SJCRH30 (cell line): ENCODE measurements at regions not wholly inside any gene's neighbourhood (a gene's known extent, or its start where the extent isn't known, plus 50 kb on each side); places are given as distances from the start of the nearest gene placed in this dataset.

Experiments used
- DNase-seq, 2 experiments: peaks; one replicate each; pipeline ENCODE4 v3.0.0-alpha.2; 2015 to 2020
- H3K27ac ChIP-seq: fragments of 250-450 bp; sonication (Bioruptor Pico); 2 replicates; pipeline ENCODE4 v1.5.1; 2020; ENCODE audit warnings: mild to moderate bottlenecking, moderate library complexity
- H3K27me3 ChIP-seq: fragments of 250-450 bp; sonication (Bioruptor Pico); 2 replicates; pipeline ENCODE4 v1.5.1; 2020; ENCODE audit warnings: mild to moderate bottlenecking, moderate library complexity
- H3K36me3 ChIP-seq: fragments of 250-450 bp; sonication (Bioruptor Pico); 2 replicates; pipeline ENCODE4 v1.5.1; 2020; ENCODE audit warnings: mild to moderate bottlenecking, moderate library complexity
- H3K4me1 ChIP-seq: fragments of 250-450 bp; sonication (Bioruptor Pico); 2 replicates; pipeline ENCODE4 v1.5.1; 2020; ENCODE audit warnings: mild to moderate bottlenecking, moderate library complexity
- H3K4me3 ChIP-seq: fragments of 250-450 bp; sonication (Bioruptor Pico); 2 replicates; pipeline ENCODE4 v1.5.1; 2020; ENCODE audit warnings: mild to moderate bottlenecking, moderate library complexity
- H3K9me3 ChIP-seq: fragments of 250-450 bp; sonication (Bioruptor Pico); replicated peaks from 2 replicates; pipeline ENCODE4 v1.5.1; 2020; ENCODE audit warnings: mild to moderate bottlenecking, moderate library complexity

DNA sequence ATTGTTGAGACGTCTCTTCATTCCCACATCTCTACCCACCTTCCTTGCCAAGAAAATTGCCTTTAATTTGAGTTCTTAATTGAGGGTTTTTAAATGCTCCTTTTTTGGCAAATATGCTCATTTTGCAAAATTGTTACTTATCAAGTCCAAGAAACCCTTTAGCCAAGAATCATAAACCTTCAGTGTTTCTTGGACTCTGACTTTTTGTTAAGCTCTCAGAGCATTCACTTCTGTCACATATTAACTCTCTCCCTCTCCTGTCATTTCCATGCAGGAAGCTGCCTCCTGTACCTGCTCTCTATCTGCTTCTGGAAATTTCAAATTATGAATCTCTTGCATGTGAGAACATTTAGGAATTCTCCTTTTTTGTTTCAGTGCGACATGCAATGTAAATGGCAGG, 100.0 kb upstream of the PIEZO2 start:
- Histone ChIP-seq H3K27me3 (no peaks in the 10 kb centered on the region), H3K27ac (no peak overlapping the region), H3K4me3 (no peak overlapping the region), H3K9me3 (no peaks in the 10 kb centered on the region), H3K36me3 (no peaks in the 10 kb centered on the region), H3K4me1 (no peaks in the 10 kb centered on the region)
- DNase-seq: no peak

DNA sequence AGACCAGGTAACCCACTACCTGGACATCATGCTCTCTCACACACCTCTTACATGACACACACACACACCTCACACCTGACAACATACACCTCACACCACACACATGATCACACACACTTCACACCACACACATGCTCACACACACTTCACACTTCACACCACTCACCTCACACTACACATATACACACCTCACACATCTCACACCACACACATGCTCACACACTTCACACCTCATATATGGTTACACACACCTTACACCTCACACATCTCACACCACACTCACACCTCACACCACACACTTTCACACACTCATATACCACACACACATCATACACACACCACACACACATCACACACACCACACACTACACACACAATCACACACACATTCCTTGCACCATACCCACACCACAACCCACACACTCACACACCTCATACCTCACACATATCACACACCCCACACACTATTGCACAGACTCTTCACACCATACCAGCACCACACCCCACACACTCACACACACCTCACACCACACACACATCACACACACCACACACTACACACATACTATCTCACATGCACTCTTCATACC, 98.1 kb upstream of the PIEZO2 start:
- DNase-seq: no peak
- Histone ChIP-seq H3K4me1 (no peaks in the 10 kb centered on the region), H3K4me3 (no peak overlapping the region), H3K36me3 (no peaks in the 10 kb centered on the region), H3K27me3 (no peaks in the 10 kb centered on the region), H3K27ac (no peak overlapping the region), H3K9me3 (no peaks in the 10 kb centered on the region)

DNA sequence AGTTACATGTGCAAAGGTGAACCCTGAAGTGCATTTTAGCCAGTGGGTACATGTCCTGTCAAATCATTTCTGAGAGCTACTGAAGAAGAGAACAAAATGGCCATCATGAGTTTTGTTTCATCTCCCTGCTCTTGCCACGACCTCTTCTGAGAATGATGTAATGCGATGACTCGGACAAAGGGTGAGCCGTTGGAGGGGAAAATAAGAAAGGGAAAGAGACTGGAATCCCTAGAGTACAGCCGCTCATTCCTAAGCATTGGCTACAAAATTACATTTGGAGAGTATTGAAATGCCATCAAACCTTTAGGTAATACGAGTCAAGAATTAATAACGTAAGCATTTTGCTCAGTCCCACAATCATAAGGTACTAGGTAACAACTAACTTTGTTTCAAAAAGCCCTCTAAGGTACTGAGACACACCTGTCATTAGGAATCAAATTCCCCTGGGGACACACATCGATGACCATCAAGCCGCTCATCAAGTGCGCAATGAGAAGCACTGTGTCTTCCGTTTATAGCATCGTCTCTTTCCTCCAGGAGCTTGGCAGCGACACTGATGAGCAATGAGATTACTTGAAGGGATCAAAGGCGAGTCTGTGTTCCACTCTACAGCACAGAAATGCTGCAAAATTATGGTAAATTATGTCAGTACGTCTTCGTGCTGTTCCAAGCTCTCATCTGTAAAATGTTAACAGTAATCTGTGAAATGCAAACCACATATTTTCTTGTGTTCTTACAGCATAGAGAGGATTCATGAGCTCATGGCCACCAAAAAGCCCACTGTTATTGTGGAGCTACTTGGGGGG, 97.3 kb upstream of the PIEZO2 start:
- H3K27me3 ChIP-seq: no peaks in the 10 kb centered on the region
- DNase-seq: no peak
- H3K9me3 ChIP-seq: no peaks in the 10 kb centered on the region
- H3K27ac ChIP-seq: no peak overlapping the region
- H3K4me1 ChIP-seq: no peaks in the 10 kb centered on the region
- no peak overlapping the region for H3K4me3 ChIP-seq
- H3K36me3 ChIP-seq: no peaks in the 10 kb centered on the region

DNA sequence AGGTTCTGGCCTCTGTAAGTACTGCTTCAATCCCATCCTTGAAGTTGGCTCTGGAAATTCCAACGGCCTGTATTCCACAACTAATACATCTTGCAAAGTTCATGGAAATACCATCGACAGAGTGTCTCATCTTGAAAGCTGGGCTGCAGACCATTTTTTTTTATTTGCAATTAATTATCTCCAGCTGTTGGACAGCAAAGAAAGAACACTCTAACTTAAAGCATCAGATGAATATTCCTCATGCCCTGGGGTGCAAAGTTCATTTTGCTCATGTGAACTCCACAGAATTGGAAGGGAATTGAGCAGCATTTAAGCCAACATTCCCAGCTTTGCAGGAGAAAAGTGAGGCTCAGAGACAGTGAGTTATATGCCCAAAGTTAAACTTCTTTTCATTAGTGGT, 96.5 kb upstream of the PIEZO2 start:
- Histone ChIP-seq H3K27me3 (no peaks in the 10 kb centered on the region), H3K4me1 (no peaks in the 10 kb centered on the region), H3K36me3 (no peaks in the 10 kb centered on the region), H3K4me3 (no peak overlapping the region), H3K9me3 (no peaks in the 10 kb centered on the region), H3K27ac (no peak overlapping the region)
- DNase-seq: no peak

DNA sequence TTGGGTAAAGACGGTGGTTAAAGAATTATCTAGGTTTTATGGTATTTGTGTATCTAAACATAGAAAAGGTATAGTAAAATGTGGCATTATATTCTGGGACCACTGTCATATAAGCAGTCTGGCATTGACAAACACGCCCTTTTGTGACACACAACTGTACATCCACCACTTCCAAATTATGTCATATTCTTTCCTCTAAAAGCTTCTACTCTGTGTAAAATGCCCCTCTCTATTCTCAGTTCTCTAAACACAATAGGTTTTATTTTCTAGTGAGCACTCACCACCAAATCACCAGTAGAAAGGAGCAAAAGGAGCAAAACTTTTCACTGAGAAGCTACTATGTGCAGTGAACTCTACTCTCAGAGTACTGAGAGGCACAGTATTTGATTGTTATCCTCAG, 88.1 kb upstream of the PIEZO2 start:
- H3K27ac ChIP-seq: no peak overlapping the region
- no peaks in the 10 kb centered on the region for H3K27me3 ChIP-seq
- DNase-seq: no peak
- H3K36me3 ChIP-seq: no peaks in the 10 kb centered on the region
- no peak overlapping the region for H3K4me3 ChIP-seq
- H3K9me3 ChIP-seq: no peaks in the 10 kb centered on the region
- no peaks in the 10 kb centered on the region for H3K4me1 ChIP-seq

DNA sequence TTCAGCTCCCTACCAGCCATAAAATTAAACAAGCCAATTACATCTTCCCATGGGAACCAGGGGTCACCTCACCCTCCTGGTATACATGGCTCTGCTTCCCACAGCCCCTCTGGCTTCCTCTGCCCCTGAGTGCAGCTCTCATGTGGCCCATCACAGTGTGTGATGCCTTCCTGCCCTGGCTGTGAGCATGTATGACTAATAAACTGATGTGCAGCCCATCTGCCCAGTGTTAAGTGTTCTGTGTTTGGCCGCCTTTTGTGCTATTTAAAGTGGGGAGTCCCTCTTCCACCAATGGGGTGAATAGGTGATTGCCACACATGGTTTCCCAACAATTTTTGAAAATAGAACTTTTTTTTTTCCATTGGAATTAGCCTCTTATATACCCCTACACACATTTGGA, 87.7 kb upstream of the PIEZO2 start:
- H3K27me3 ChIP-seq: no peaks in the 10 kb centered on the region
- DNase-seq: no peak
- no peaks in the 10 kb centered on the region for H3K36me3 ChIP-seq
- no peak overlapping the region for H3K4me3 ChIP-seq
- H3K4me1 ChIP-seq: no peaks in the 10 kb centered on the region
- no peak overlapping the region for H3K27ac ChIP-seq
- H3K9me3 ChIP-seq: no peaks in the 10 kb centered on the region

DNA sequence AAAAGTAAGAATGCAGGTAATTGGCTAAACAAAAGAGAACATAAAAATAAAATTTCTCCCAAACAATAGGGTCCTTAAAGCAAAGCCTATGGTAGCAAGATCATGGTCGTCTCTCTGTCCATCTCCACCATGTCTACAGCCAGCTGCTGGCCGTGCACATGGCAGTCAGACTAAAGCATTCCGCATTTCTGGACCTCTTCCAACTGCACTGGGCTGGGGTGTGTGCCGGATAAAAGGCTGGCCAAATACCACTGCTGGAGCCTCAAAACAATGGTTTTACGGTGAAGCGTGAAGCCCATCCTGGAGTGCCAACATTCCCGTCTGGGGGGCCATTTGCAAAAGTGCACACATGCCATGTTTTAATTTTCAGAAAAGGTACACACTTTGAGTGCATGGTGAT, 74.8 kb upstream of the PIEZO2 start:
- Histone ChIP-seq H3K9me3 (no peaks in the 10 kb centered on the region), H3K27me3 (no peaks in the 10 kb centered on the region), H3K4me3 (no peak overlapping the region), H3K27ac (no peak overlapping the region), H3K4me1 (no peaks in the 10 kb centered on the region), H3K36me3 (no peaks in the 10 kb centered on the region)
- peak in 1 of 2 experiments; percentile 2 for DNase-seq

DNA sequence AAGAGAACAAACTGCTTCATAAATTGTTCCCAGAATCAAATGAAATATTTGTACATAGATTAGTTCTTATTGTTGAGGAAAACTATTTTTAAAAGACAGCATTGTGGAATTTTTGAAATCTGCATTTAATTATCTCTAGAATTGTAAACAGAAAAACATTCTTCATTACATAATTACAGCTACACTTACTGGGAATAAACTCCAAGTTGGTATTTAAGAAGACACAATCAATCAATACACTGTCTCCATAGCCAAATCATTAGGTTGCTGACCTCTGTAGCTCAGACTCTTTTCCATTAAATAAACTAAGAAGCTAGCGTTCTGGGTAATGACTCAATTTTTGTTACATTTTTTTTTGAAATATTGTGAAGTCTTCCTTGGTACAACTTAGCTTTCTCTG, 70.2 kb upstream of the PIEZO2 start:
- no peaks in the 10 kb centered on the region for H3K4me1 ChIP-seq
- no peaks in the 10 kb centered on the region for H3K27me3 ChIP-seq
- no peak overlapping the region for H3K27ac ChIP-seq
- no peaks in the 10 kb centered on the region for H3K9me3 ChIP-seq
- H3K36me3 ChIP-seq: no peaks in the 10 kb centered on the region
- no peak for DNase-seq
- no peak overlapping the region for H3K4me3 ChIP-seq

DNA sequence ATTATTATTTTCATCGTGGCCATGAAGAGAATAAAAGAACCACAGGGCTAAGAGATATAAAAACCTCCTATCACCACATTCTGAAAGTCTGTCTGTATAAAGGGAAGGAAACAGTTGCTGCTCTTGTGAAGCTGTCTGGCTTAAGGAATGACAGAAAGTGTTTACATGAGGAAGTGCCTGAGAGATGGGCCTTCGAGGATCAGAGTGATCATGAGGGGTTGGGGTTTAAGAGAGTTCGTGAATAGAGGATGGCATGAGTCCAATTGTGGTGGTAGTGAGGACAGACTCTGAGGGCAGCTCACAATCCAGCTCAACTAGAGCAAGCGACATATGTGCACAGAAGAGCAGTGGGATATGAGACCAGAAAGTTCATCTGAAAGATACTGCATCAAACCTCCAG, 65.8 kb upstream of the PIEZO2 start:
- H3K36me3 ChIP-seq: no peaks in the 10 kb centered on the region
- no peak overlapping the region for H3K27ac ChIP-seq
- H3K9me3 ChIP-seq: no peaks in the 10 kb centered on the region
- H3K27me3 ChIP-seq: no peaks in the 10 kb centered on the region
- no peak overlapping the region for H3K4me3 ChIP-seq
- no peaks in the 10 kb centered on the region for H3K4me1 ChIP-seq
- DNase-seq: no peak

DNA sequence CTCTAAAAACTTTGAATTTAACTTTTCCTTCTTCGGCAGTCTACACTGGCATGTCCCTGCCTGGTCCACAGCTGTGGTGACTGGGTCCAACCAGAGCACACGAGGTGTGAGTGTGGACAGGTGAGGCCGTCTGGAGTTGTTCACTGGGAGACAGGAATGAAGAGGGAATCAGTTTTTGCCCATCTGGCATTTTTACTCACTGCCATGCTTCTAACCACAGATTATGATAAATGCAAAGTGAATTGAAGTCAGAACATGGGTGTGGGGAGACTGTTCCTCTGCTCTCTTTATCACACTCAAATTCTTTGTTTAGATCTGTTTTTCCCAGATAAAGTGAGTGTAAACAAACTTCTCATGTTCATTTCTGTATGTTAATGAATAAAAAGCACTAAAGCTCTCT, 54.7 kb upstream of the PIEZO2 start:
- no peak overlapping the region for H3K4me3 ChIP-seq
- no peaks in the 10 kb centered on the region for H3K9me3 ChIP-seq
- H3K27ac ChIP-seq: no peak overlapping the region
- H3K27me3 ChIP-seq: no peaks in the 10 kb centered on the region
- DNase-seq: no peak
- H3K4me1 ChIP-seq: no peaks in the 10 kb centered on the region
- H3K36me3 ChIP-seq: no peaks in the 10 kb centered on the region

DNA sequence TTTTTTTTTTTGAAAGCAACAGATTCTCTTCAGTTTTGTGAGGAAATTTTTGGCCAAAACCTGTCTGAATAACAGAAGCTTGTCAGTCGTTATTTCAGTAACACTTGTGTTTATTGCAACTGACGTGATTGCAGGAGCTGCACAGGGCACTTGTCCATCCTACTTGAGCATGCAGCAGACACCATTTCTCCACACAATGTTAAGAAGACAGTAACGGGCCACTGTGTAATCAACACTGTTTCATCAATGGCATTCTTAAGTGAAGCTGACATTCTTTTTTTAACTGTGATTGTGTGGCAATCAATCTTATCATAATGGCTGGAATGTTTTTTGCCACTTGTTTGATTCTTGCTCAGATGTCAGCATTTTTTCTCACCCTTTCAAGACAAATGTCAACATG, 50.1 kb upstream of the PIEZO2 start:
- Histone ChIP-seq H3K27me3 (no peaks in the 10 kb centered on the region), H3K4me3 (no peak overlapping the region), H3K4me1 (no peaks in the 10 kb centered on the region), H3K36me3 (no peaks in the 10 kb centered on the region), H3K9me3 (no peaks in the 10 kb centered on the region), H3K27ac (no peak overlapping the region)
- DNase-seq: no peak
